HEK293T (cell line): ENCODE measurements at regions not wholly inside any gene's neighbourhood (a gene's known extent, or its start where the extent isn't known, plus 50 kb on each side); places are given as distances from the start of the nearest gene placed in this dataset.

Source experiments
- ARNT ChIP-seq: fragments of 450-650 bp; IDR thresholded peaks from 2 replicates; pipeline ENCODE4 v1.6.1; 2017; ENCODE audit warnings: mild to moderate bottlenecking
- ELF4 ChIP-seq: fragments of 450-650 bp; IDR thresholded peaks from 2 replicates; pipeline ENCODE4 v1.6.1; 2017; ENCODE audit warnings: antibody characterized with exemption
- FOXK2 ChIP-seq: fragments of 450-650 bp; IDR thresholded peaks from 2 replicates; pipeline ENCODE4 v1.6.1; 2016; ENCODE audit warnings: mild to moderate bottlenecking
- FOXM1 ChIP-seq: fragments of 450-650 bp; IDR thresholded peaks from 2 replicates; pipeline ENCODE4 v1.6.1; 2017; ENCODE audit warnings: mild to moderate bottlenecking, borderline replicate concordance
- LEF1 ChIP-seq: fragments of 450-650 bp; IDR thresholded peaks from 2 replicates; pipeline ENCODE4 v1.6.1; 2017; ENCODE audit warnings: mild to moderate bottlenecking, borderline replicate concordance
- SP1 ChIP-seq: fragments of 450-650 bp; IDR thresholded peaks from 2 replicates; pipeline ENCODE4 v1.6.1; 2017
- SUZ12 ChIP-seq: fragments of 450-650 bp; IDR thresholded peaks from 2 replicates; pipeline ENCODE4 v1.6.1; 2016; ENCODE audit warnings: mild to moderate bottlenecking
- TF ChIP-seq, protein P1 (sequence below): fragments of 450-650 bp; IDR thresholded peaks from 2 replicates; pipeline ENCODE4 v1.6.1; 2016

- TF ChIP-seq FOXK2 (no peak), FOXM1 (no peak), LEF1 (no peak), SP1 (no peak), ARNT (no peak), SUZ12 (no peak), ELF4 (no peak)
- TF ChIP-seq, protein P1, sequence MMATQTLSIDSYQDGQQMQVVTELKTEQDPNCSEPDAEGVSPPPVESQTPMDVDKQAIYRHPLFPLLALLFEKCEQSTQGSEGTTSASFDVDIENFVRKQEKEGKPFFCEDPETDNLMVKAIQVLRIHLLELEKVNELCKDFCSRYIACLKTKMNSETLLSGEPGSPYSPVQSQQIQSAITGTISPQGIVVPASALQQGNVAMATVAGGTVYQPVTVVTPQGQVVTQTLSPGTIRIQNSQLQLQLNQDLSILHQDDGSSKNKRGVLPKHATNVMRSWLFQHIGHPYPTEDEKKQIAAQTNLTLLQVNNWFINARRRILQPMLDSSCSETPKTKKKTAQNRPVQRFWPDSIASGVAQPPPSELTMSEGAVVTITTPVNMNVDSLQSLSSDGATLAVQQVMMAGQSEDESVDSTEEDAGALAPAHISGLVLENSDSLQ: no peak
Measured at GRCh38 chr3:163521261-163521660, 1557.0 kb downstream of the SI start.
